ENCODE measurements at regions not wholly inside any gene's neighbourhood (a gene's known extent, or its start where the extent isn't known, plus 50 kb on each side); places are given as distances from the start of the nearest gene placed in this dataset.
A peak's percentile ranks its signal among the peaks of the same experiment; 100 is the strongest.
"Not testable (repeated sequence)": the region's sequence is repeated elsewhere in the genome, so short reads cannot be mapped to it uniquely, and the experiment has no call there.

DNA sequence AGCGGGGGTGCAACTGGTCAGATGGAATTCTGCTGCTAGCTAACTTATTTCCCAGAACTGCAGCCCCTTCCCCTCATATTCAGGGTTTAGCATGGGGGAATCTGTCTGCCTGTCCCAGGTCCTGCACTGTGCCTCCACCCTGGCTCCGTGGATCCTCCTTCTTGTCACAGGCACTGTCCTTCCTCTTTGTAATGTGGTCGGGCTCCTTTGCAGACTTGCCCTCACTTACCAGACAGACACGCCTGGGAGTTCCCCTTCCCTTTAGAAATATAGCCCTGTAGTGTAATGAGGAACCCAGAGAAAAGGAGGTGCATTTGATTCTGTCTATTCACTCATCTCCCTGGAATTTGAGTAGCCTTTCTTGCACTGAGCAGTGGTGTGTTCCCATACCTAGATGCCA, 108.7 kb downstream of the TRIM43 start:
- Mint-ChIP-seq H3K9me3 (ENCODE audit: unreplicated experiment) (no peaks in the 10 kb centered on the region), H3K27me3 (ENCODE audit: unreplicated experiment) (peaks cover 3% of the 10 kb centered on the region), H3K4me1 (ENCODE audit: unreplicated experiment) (peaks cover 9% of the 10 kb centered on the region), H3K36me3 (ENCODE audit: low read depth, unreplicated experiment) (no peaks in the 10 kb centered on the region), H3K4me3 (ENCODE audit: unreplicated experiment) (no peak overlapping the region), H3K27ac (ENCODE audit: unreplicated experiment) (no peak overlapping the region)
- no peak for DNase-seq (ENCODE audit: low spot score)
- TF ChIP-seq, protein P1, sequence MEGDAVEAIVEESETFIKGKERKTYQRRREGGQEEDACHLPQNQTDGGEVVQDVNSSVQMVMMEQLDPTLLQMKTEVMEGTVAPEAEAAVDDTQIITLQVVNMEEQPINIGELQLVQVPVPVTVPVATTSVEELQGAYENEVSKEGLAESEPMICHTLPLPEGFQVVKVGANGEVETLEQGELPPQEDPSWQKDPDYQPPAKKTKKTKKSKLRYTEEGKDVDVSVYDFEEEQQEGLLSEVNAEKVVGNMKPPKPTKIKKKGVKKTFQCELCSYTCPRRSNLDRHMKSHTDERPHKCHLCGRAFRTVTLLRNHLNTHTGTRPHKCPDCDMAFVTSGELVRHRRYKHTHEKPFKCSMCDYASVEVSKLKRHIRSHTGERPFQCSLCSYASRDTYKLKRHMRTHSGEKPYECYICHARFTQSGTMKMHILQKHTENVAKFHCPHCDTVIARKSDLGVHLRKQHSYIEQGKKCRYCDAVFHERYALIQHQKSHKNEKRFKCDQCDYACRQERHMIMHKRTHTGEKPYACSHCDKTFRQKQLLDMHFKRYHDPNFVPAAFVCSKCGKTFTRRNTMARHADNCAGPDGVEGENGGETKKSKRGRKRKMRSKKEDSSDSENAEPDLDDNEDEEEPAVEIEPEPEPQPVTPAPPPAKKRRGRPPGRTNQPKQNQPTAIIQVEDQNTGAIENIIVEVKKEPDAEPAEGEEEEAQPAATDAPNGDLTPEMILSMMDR (IDR thresholded peaks at IDR 0.05; ENCODE audit: unreplicated experiment) = no peak

GRCh38 chr2:95702471-95702870, 110.7 kb downstream of the TRIM43 start:
- DNase-seq (ENCODE audit: low spot score) = no peak
- no peak overlapping the region for H3K27ac Mint-ChIP-seq (ENCODE audit: unreplicated experiment)
- H3K36me3 Mint-ChIP-seq (ENCODE audit: low read depth, unreplicated experiment) = no peaks in the 10 kb centered on the region
- no peaks in the 10 kb centered on the region for H3K9me3 Mint-ChIP-seq (ENCODE audit: unreplicated experiment)
- H3K4me1 Mint-ChIP-seq (ENCODE audit: unreplicated experiment) = peaks cover 9% of the 10 kb centered on the region
- TF ChIP-seq, protein P1 (IDR thresholded peaks at IDR 0.05; ENCODE audit: unreplicated experiment) = no peak
- no peak overlapping the region for H3K4me3 Mint-ChIP-seq (ENCODE audit: unreplicated experiment)
- H3K27me3 Mint-ChIP-seq (ENCODE audit: unreplicated experiment) = peaks cover 3% of the 10 kb centered on the region

DNA sequence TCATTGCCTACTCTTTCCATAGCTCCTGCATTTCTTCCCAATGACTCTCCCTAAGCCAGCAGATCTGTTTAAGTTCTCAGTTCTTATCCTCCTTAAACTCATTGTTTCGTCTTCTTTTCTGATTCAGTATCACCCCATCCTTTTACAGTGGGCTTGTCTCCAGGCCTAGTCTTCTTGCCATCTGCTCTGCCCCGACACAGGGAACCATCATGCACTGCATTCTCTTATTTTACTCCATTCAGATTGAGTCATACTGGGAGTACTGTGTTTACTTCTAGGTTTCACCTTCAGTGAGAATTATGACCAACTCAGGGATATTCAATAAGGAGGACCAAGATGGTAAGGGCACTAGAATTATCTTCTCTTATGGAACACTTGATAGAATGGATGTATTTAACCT, 115.4 kb downstream of the TRIM43 start:
- not testable (repeated sequence) for H3K4me3 Mint-ChIP-seq (ENCODE audit: unreplicated experiment); DNase-seq (ENCODE audit: low spot score); H3K9me3 Mint-ChIP-seq (ENCODE audit: unreplicated experiment); H3K27me3 Mint-ChIP-seq (ENCODE audit: unreplicated experiment); H3K27ac Mint-ChIP-seq (ENCODE audit: unreplicated experiment)
- H3K36me3 Mint-ChIP-seq (ENCODE audit: low read depth, unreplicated experiment) = peaks cover 13% of the 10 kb centered on the region
- peaks cover 22% of the 10 kb centered on the region for H3K4me1 Mint-ChIP-seq (ENCODE audit: unreplicated experiment)

DNA sequence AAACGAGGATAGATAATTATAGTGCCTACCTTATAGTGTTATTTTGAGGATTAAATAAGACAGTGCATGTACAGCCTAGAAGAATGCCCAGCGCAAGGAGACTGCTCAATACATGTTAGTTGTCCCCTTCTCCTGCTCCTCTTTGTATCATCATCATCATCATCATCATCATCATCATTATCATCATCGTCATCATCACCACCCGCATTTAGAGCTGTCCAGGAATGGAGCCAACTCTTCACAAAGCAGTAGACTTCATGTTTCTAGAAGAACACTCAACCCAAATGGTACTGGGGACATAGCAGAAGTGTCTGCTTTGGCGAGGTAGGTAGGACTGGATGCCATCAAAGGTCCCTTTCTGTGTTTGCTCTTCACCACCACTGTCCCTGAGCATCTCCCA, 116.0 kb downstream of the TRIM43 start:
- H3K36me3 Mint-ChIP-seq (ENCODE audit: low read depth, unreplicated experiment) = peaks cover 13% of the 10 kb centered on the region
- TF ChIP-seq, protein P1 (IDR thresholded peaks at IDR 0.05; ENCODE audit: unreplicated experiment) = no peak
- H3K9me3 Mint-ChIP-seq (ENCODE audit: unreplicated experiment) = no peaks in the 10 kb centered on the region
- peaks cover 24% of the 10 kb centered on the region for H3K4me1 Mint-ChIP-seq (ENCODE audit: unreplicated experiment)
- peaks cover 5% of the 10 kb centered on the region for H3K27me3 Mint-ChIP-seq (ENCODE audit: unreplicated experiment)
- no peak overlapping the region for H3K4me3 Mint-ChIP-seq (ENCODE audit: unreplicated experiment)
- no peak for DNase-seq (ENCODE audit: low spot score)
- no peak overlapping the region for H3K27ac Mint-ChIP-seq (ENCODE audit: unreplicated experiment)

DNA sequence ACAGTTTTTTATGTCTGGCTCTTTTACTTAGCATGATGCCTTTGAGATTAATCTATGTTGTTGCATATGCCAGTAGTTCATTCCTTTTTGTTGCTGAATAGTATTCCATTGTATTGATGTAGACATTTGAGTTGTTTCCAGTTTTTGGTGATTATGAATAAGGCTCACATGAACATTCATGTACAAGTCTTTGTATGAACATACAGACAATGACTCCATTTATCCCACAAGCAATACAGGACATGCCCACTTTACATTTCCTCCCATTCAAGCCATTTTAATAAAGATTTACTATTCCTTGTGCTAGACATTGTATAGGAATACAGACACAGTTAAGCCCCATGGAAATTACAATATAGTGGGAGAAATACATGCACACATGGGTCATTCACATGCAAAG, 118.0 kb downstream of the TRIM43 start:
- peaks cover 13% of the 10 kb centered on the region for H3K36me3 Mint-ChIP-seq (ENCODE audit: low read depth, unreplicated experiment)
- H3K27ac Mint-ChIP-seq (ENCODE audit: unreplicated experiment) = peak overlapping the region; percentile 54
- TF ChIP-seq, protein P1 (IDR thresholded peaks at IDR 0.05; ENCODE audit: unreplicated experiment) = no peak
- DNase-seq (ENCODE audit: low spot score) = no peak
- H3K9me3 Mint-ChIP-seq (ENCODE audit: unreplicated experiment) = no peaks in the 10 kb centered on the region
- H3K4me1 Mint-ChIP-seq (ENCODE audit: unreplicated experiment) = peaks cover 43% of the 10 kb centered on the region
- H3K27me3 Mint-ChIP-seq (ENCODE audit: unreplicated experiment) = peaks cover 6% of the 10 kb centered on the region
- H3K4me3 Mint-ChIP-seq (ENCODE audit: unreplicated experiment) = peak overlapping the region; percentile 26

DNA sequence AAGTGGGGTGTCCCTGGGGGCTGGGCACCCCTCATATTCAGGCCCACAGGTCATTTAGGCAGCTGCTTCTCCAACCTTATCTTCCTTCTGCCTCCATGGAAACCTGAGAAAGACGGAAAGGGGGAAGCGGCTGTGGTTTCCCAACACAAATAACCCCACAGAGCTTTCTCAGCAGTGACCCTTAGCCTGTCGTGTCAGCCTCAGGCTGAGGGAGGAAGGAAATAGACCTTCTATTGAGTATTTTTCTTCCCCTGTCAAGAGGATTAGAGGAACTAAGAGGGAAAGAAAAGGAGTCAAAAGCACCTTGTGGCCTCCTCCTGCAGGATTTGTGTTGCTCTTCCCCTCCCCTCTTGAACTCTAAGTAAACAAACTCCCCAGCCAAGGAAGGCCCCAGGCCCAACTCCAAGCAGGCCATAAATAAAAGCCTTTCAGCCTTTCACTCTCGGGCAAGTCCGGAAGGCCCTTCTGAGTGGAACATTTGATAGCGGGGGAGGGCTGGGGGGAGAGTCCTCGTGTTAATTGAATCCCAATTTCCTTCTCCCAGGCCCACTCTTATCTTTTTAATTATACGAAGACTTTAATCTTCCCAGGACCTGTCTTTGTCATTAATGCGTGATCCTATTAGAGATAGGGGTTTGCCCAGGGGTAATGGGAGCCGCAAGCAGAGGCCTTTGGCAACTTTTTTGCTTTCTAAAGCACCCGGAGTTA, 121.8 kb downstream of the TRIM43 start:
- peak overlapping the region; percentile 88 for H3K27ac Mint-ChIP-seq (ENCODE audit: unreplicated experiment)
- peak; percentile 12 for DNase-seq (ENCODE audit: low spot score)
- H3K4me3 Mint-ChIP-seq (ENCODE audit: unreplicated experiment) = not testable (repeated sequence)

DNA sequence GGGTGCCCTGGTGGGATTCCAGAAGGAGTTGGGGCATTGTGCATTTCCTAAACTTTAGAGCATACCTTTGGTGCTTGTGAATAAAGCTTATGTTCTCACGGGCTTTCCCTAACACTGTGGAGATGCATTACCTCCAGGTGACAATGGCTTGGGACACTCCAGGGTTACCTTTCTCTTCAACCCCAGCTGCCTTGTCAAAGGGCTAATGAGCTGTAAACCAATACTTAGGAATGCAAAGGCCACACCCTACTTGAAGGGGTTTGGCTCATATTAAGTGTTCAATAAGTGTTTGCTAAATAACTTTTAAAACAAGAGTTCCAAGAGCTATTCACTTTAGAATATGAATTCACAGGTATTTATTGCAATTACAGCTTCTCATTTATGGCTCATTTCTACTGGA, 122.6 kb downstream of the TRIM43 start:
- H3K9me3 Mint-ChIP-seq (ENCODE audit: unreplicated experiment); H3K36me3 Mint-ChIP-seq (ENCODE audit: low read depth, unreplicated experiment); H3K27ac Mint-ChIP-seq (ENCODE audit: unreplicated experiment); H3K4me3 Mint-ChIP-seq (ENCODE audit: unreplicated experiment); H3K27me3 Mint-ChIP-seq (ENCODE audit: unreplicated experiment); DNase-seq (ENCODE audit: low spot score): not testable (repeated sequence)
- peaks cover 43% of the 10 kb centered on the region for H3K4me1 Mint-ChIP-seq (ENCODE audit: unreplicated experiment)

More for the DNA sequence above, 121.8 kb downstream of the TRIM43 start:
- peaks cover 45% of the 10 kb centered on the region for H3K4me1 Mint-ChIP-seq (ENCODE audit: unreplicated experiment)
- peaks cover 12% of the 10 kb centered on the region for H3K36me3 Mint-ChIP-seq (ENCODE audit: low read depth, unreplicated experiment)
- H3K27me3 Mint-ChIP-seq (ENCODE audit: unreplicated experiment); H3K9me3 Mint-ChIP-seq (ENCODE audit: unreplicated experiment): not testable (repeated sequence)
